ENCODE measurements at regions not wholly inside any gene's neighbourhood (a gene's known extent, or its start where the extent isn't known, plus 50 kb on each side); places are given as distances from the start of the nearest gene placed in this dataset.

DNA sequence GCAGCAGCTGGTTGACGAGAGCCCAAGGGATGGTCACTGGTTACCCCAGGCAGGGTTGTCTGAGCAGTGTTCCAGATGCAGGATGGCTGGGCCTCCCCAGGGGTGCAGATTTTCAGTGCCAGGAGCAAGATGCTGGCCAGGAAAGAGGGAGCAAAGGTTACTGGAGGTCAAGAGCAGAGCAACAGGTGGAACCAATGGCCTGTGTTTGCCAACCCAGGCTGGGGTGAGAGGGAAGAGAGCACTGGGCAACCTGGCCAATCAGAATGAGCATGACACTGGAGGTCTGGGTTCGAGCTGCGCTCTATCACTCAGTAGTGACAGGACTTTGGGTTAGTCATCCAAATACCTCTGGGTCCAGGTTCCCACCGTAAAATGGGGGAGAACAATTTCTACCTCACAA, 90.6 kb upstream of the TLE3 start:
- no peak overlapping the region for H3K4me3 ChIP-seq (ENCODE audit: low read length)
- TF ChIP-seq CTCF (IDR thresholded peaks at IDR 0.05; ENCODE audit: insufficient read depth, low read depth, low read length, missing control alignments), result no peak
- no peak for DNase-seq (ENCODE audit: low read depth)

- H3K4me3 ChIP-seq (ENCODE audit: low read length), result no peak overlapping the region
- TF ChIP-seq CTCF (IDR thresholded peaks at IDR 0.05; ENCODE audit: insufficient read depth, low read depth, low read length, missing control alignments), result no peak
- no peak for DNase-seq (ENCODE audit: low read depth)
Measured at GRCh38 chr15:70187331-70187730, 89.6 kb upstream of the TLE3 start.

DNA sequence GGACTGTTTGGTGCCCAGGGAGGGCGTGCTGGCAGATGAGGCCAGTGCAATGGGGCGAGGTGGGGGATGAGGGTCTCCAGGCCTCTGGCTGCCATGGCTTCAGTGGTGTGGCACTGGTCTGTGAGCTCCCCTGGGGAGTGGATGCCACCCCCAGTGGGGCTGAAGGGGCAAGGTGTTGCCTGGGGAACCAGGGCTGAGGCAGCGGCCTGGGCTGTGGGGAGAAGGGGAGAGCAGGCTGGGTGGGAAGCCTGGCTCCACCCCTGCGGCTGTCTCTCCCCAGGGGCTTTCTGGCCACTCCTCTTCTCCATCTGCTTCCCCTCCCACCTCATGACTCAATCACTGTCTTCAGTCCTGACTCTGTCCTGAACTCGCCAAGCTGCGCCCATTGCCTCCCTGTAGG, 88.4 kb upstream of the TLE3 start:
- H3K4me3 ChIP-seq (ENCODE audit: low read length), result no peak overlapping the region
- DNase-seq (ENCODE audit: low read depth), result no peak
- no peak for TF ChIP-seq CTCF (IDR thresholded peaks at IDR 0.05; ENCODE audit: insufficient read depth, low read depth, low read length, missing control alignments)

DNA sequence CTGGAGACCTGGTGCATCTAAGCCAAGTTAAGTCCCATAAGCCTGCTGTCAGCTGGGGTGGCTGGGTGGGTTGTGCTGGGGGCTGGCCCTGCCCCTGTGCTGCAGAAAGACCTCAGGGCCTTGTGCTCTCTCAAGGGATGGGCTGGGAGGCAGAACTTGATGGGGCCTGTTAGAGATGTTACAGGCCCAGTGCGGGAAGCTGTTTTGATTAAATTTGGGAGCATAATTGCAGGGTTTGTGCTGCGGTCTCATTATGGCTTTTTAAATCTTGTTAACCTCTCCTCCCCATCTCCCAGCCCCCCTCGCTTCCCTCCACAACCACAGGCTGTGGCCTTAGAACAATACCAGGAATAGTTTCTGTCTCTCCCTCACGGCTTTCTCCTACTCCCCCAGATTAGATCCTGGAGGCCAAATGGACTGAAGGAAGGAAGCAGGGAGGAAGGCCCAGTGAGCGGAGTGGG, 87.6 kb upstream of the TLE3 start:
- no peak for DNase-seq (ENCODE audit: low read depth)
- H3K4me3 ChIP-seq (ENCODE audit: low read length), result no peak overlapping the region
- TF ChIP-seq CTCF (IDR thresholded peaks at IDR 0.05; ENCODE audit: insufficient read depth, low read depth, low read length, missing control alignments), result no peak

- H3K4me3 ChIP-seq (ENCODE audit: low read length), result no peak overlapping the region
- TF ChIP-seq CTCF (IDR thresholded peaks at IDR 0.05; ENCODE audit: insufficient read depth, low read depth, low read length, missing control alignments), result no peak
- peak; percentile 61 for DNase-seq (ENCODE audit: low read depth)
Measured at GRCh38 chr15:70182858-70183695, 85.4 kb upstream of the TLE3 start.

DNA sequence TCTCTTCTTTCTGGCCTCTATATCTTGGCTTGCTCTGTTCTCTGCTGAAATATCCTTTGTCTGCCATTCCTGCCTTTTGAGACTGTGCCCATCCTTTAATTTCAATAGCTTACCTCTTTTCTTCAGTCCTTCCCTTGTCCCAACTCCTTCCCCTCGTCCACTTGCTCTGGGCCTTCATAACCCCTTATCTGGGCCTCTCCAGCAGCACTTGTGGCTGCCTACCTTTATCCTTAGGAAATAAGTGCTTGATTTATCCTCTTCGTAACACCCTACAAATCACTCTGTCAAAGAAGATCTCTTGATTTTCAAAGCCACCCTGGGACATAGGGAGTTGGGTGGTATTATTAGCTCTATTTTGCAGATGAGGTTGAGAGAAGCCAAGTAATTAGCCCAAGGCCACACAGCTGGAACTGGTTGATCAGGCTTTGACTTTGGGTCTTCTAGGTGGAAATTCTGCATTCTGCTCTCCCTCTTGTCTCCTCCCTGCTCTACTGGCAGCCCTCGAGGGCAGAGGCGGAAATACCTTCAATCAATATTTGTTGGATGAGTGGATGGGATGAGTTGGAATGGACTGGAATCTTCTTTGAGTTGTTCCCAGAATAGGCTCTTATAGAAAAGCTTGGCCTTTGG, 84.0 kb upstream of the TLE3 start:
- no peak for DNase-seq (ENCODE audit: low read depth)
- no peak for TF ChIP-seq CTCF (IDR thresholded peaks at IDR 0.05; ENCODE audit: insufficient read depth, low read depth, low read length, missing control alignments)

More for the DNA sequence above, 84.0 kb upstream of the TLE3 start:
- no peak overlapping the region for H3K4me3 ChIP-seq (ENCODE audit: low read length)

Data from epithelial cell of esophagus (primary cell).